Upper lobe of left lung (tissue), 4 donors: ENCODE measurements at regions not wholly inside any gene's neighbourhood (a gene's known extent, or its start where the extent isn't known, plus 50 kb on each side); places are given as distances from the start of the nearest gene placed in this dataset.

Experiments
- CTCF ChIP-seq, 6 experiments: fragments of 450-650 bp in 4 of 6; fragments of 200-600 bp in 2 of 6; sonication (generic) in 2 of 6; IDR thresholded peaks; one replicate each; pipeline ENCODE4 v1.5.1; 2016 to 2019; ENCODE audit warnings: antibody characterized with exemption in 6 of 6
- EP300 ChIP-seq, 4 donors: sonication (generic); formaldehyde crosslinking; IDR thresholded peaks; one replicate each; pipeline ENCODE4 v1.5.1; 2017; ENCODE audit warnings: antibody characterized with exemption in 4 of 4, control low read depth in 2 of 4
- POLR2A ChIP-seq, 4 donors: fragments of 450-650 bp; IDR thresholded peaks; one replicate each; pipeline ENCODE4 v1.5.1; 2016 to 2017; ENCODE audit warnings: antibody characterized with exemption in 4 of 4, mild to moderate bottlenecking in 2 of 4
- POLR2AphosphoS5 ChIP-seq, 2 donors: sonication (generic); formaldehyde crosslinking; IDR thresholded peaks; one replicate each; pipeline ENCODE4 v1.5.1; 2017; ENCODE audit warnings: antibody characterized with exemption in 2 of 2

GRCh38 chr4:111693758-111694157 lies 451.5 kb upstream of the FAM241A start:
- TF ChIP-seq EP300 (IDR thresholded peaks at IDR 0.05) (no peak), CTCF (IDR thresholded peaks at IDR 0.05) (no peak), POLR2A (IDR thresholded peaks at IDR 0.05) (no peak), POLR2AphosphoS5 (IDR thresholded peaks at IDR 0.05) (no peak)
